Mesodermal cell (in vitro differentiated cells): ENCODE measurements at regions not wholly inside any gene's neighbourhood (a gene's known extent, or its start where the extent isn't known, plus 50 kb on each side); places are given as distances from the start of the nearest gene placed in this dataset.
"Not testable (repeated sequence)": the region's sequence is repeated elsewhere in the genome, so short reads cannot be mapped to it uniquely, and the experiment has no call there.

Source experiments
- H3K27ac ChIP-seq: 2 replicates; pipeline ENCODE4 v1.7.0; 2013; ENCODE audit warnings: mild to moderate bottlenecking, low read depth, low read length, moderate library complexity; ENCODE audit not compliant: severe bottlenecking
- H3K36me3 ChIP-seq: 2 replicates; pipeline ENCODE4 v1.7.1; 2013; ENCODE audit warnings: mild to moderate bottlenecking, low read length, moderate library complexity; ENCODE audit not compliant: control insufficient read depth, insufficient read depth
- H3K4me1 ChIP-seq: one replicate; pipeline ENCODE4 v1.7.1; 2013; ENCODE audit warnings: mild to moderate bottlenecking, low read length; ENCODE audit not compliant: insufficient read depth, control insufficient read depth, poor library complexity, severe bottlenecking
- H3K4me3 ChIP-seq: 2 replicates; pipeline ENCODE4 v1.7.0; 2013; ENCODE audit warnings: low read length, control low read depth, mild to moderate bottlenecking; ENCODE audit not compliant: insufficient read depth, poor library complexity, severe bottlenecking; ENCODE audit errors: extremely low read depth
- H3K9me3 ChIP-seq: 2 replicates; pipeline ENCODE4 v1.7.1; 2013; ENCODE audit warnings: mild to moderate bottlenecking, low read length, moderate library complexity; ENCODE audit not compliant: control insufficient read depth
- WGBS, 2 experiments: methylation state at CpG; one replicate each; pipeline ENCODE4 v1.1.5; 2013; ENCODE audit warnings: missing lambda C conversion rate in 2 of 2; ENCODE audit not compliant: insufficient coverage in 2 of 2; 5-methylcytosine and 5-hydroxymethylcytosine counted together

- WGBS, 2 experiments = no CpG with 5 or more reads among the region's 3 CpGs
- H3K9me3 ChIP-seq = no peaks in the 10 kb centered on the region
- H3K27ac ChIP-seq = no peak overlapping the region
- no peak overlapping the region for H3K4me3 ChIP-seq
- H3K4me1 ChIP-seq = no peaks in the 10 kb centered on the region
- no peaks in the 10 kb centered on the region for H3K36me3 ChIP-seq
Measured at GRCh38 chr13:80923907-80924306, 583.0 kb upstream of the SPRY2 start.

- Histone ChIP-seq H3K27ac (no peak overlapping the region), H3K36me3 (no peaks in the 10 kb centered on the region), H3K9me3 (no peaks in the 10 kb centered on the region), H3K4me1 (no peaks in the 10 kb centered on the region), H3K4me3 (no peak overlapping the region)
- WGBS, 2 experiments = no CpG with 5 or more reads among the region's 2 CpGs
Measured at GRCh38 chr13:80921971-80922370, 581.0 kb upstream of the SPRY2 start.

GRCh38 chr13:80921541-80921940, 580.6 kb upstream of the SPRY2 start:
- WGBS, 2 experiments = 87 to 100% methylated on average over 2 of the region's 2 CpGs
- Histone ChIP-seq H3K36me3 (no peaks in the 10 kb centered on the region), H3K4me3 (no peak overlapping the region), H3K4me1 (no peaks in the 10 kb centered on the region), H3K9me3 (no peaks in the 10 kb centered on the region), H3K27ac (no peak overlapping the region)

GRCh38 chr13:80906860-80907259, 565.9 kb upstream of the SPRY2 start:
- H3K9me3 ChIP-seq = no peaks in the 10 kb centered on the region
- H3K4me1 ChIP-seq = no peaks in the 10 kb centered on the region
- no peak overlapping the region for H3K4me3 ChIP-seq
- H3K36me3 ChIP-seq = no peaks in the 10 kb centered on the region
- WGBS, 2 experiments = 100% methylated on average over 1 of the region's 2 CpGs; no CpG with 5 or more reads in 1 of the 2 experiments
- no peak overlapping the region for H3K27ac ChIP-seq

- H3K4me1 ChIP-seq = no peaks in the 10 kb centered on the region
- no peaks in the 10 kb centered on the region for H3K36me3 ChIP-seq
- WGBS, 2 experiments = no CpG with 5 or more reads among the region's 1 CpG
- no peak overlapping the region for H3K27ac ChIP-seq
- no peaks in the 10 kb centered on the region for H3K9me3 ChIP-seq
- H3K4me3 ChIP-seq = no peak overlapping the region
Measured at GRCh38 chr13:80904386-80904785, 563.5 kb upstream of the SPRY2 start.

- H3K4me3 ChIP-seq = no peak overlapping the region
- H3K4me1 ChIP-seq = no peaks in the 10 kb centered on the region
- no peaks in the 10 kb centered on the region for H3K36me3 ChIP-seq
- no peaks in the 10 kb centered on the region for H3K9me3 ChIP-seq
- H3K27ac ChIP-seq = no peak overlapping the region
Measured at GRCh38 chr13:80903911-80904310, 563.0 kb upstream of the SPRY2 start.

GRCh38 chr13:80901530-80901929, 560.6 kb upstream of the SPRY2 start:
- no peak overlapping the region for H3K4me3 ChIP-seq
- H3K27ac ChIP-seq = no peak overlapping the region
- no peaks in the 10 kb centered on the region for H3K9me3 ChIP-seq
- no peaks in the 10 kb centered on the region for H3K4me1 ChIP-seq
- no peaks in the 10 kb centered on the region for H3K36me3 ChIP-seq
- no CpG with 5 or more reads among the region's 2 CpGs for WGBS, 2 experiments

GRCh38 chr13:80901111-80901510, 560.2 kb upstream of the SPRY2 start:
- no peak overlapping the region for H3K27ac ChIP-seq
- H3K36me3 ChIP-seq = no peaks in the 10 kb centered on the region
- no peaks in the 10 kb centered on the region for H3K9me3 ChIP-seq
- no peak overlapping the region for H3K4me3 ChIP-seq
- WGBS, 2 experiments = 93 to 100% methylated on average over 3 to 5 of the region's 6 CpGs
- H3K4me1 ChIP-seq = no peaks in the 10 kb centered on the region

- Histone ChIP-seq H3K27ac (no peak overlapping the region), H3K4me1 (no peaks in the 10 kb centered on the region), H3K36me3 (no peaks in the 10 kb centered on the region), H3K9me3 (no peaks in the 10 kb centered on the region), H3K4me3 (no peak overlapping the region)
Measured at GRCh38 chr13:80900561-80900960, 559.6 kb upstream of the SPRY2 start.

GRCh38 chr13:80897641-80898040, 556.7 kb upstream of the SPRY2 start:
- not testable (repeated sequence) for H3K4me3 ChIP-seq, H3K4me1 ChIP-seq, H3K9me3 ChIP-seq, H3K36me3 ChIP-seq, H3K27ac ChIP-seq
- WGBS, 2 experiments = 88 to 100% methylated on average over 2 of the region's 4 CpGs

GRCh38 chr13:80894917-80895316, 554.0 kb upstream of the SPRY2 start:
- Histone ChIP-seq H3K27ac (no peak overlapping the region), H3K9me3 (no peaks in the 10 kb centered on the region), H3K4me1 (no peaks in the 10 kb centered on the region), H3K4me3 (no peak overlapping the region), H3K36me3 (no peaks in the 10 kb centered on the region)
- WGBS, 2 experiments = no CpG with 5 or more reads among the region's 1 CpG

GRCh38 chr13:80889829-80890228, 548.9 kb upstream of the SPRY2 start:
- Histone ChIP-seq H3K36me3 (no peaks in the 10 kb centered on the region), H3K9me3 (no peaks in the 10 kb centered on the region), H3K4me1 (no peaks in the 10 kb centered on the region), H3K4me3 (no peak overlapping the region), H3K27ac (no peak overlapping the region)
- no CpG with 5 or more reads among the region's 1 CpG for WGBS, 2 experiments
